SIG-M5 treated with dmso at 0.1 percent for 504 hours (cell line): ENCODE measurements at regions not wholly inside any gene's neighbourhood (a gene's known extent, or its start where the extent isn't known, plus 50 kb on each side); places are given as distances from the start of the nearest gene placed in this dataset.
"Not testable (repeated sequence)": the region's sequence is repeated elsewhere in the genome, so short reads cannot be mapped to it uniquely, and the experiment has no call there.

Experiments used
- DNase-seq: peaks from one replicate; lab custom pipeline; 2025; ENCODE audit not compliant: unreplicated experiment; lab: John Stamatoyannopoulos, UW

DNA sequence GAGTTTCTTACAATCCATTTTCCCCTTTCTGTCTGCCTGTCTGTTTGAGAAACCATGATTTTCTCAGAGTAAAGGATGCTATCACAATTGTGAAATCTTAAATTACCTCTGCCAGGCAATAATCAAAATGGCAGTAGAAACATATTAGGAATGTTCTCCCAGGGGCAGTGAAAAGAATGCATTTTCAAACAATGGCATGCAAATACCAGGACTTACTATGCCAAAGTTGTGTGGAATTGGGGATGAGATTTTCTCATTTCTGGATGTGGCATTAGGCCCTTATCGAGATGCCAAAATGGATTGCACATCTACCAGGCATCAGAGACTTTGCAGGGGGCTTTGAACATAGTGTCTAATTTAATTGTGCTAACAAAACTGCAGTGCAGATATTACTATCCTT is 821.4 kb downstream of the RNF144A start:
- no peak for DNase-seq

DNA sequence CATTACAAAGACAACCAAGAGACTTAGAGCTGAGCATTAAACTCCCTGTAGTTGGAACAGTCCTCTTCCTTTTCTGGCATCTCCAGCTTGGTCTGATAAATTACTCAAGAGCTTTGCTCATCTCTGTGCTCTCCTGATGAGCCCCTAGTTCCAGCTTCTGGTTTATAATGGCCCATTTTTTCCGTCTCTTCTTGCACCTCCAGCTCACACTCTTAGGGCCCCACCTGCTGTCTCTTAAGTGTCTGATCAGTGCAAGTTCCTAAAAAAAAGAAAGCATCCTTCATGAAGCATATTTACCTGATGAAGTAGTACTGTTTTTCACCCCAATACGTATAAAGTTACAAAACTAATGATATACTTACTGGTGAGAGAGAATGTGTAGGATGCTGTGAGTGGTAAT is 822.9 kb downstream of the RNF144A start:
- no peak for DNase-seq

DNA sequence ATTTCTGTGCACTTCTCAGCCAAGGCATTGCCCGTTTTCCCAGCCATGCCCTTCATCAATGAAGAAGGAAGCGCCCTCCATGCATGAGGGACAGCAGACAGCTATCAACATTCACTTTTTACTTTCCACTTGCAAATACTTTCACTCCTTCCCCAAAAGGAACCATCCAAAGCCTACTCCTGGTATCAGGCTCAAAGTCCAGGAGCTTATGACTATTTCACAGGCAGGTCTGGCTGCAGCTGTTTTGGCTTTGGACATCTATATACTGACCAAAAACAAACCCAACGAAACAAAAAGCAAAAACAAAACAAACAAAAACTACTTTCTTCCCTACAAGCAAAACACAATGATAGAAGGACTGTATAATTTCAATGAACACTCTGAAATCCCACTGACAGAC is 825.1 kb downstream of the RNF144A start:
- DNase-seq: no peak

DNA sequence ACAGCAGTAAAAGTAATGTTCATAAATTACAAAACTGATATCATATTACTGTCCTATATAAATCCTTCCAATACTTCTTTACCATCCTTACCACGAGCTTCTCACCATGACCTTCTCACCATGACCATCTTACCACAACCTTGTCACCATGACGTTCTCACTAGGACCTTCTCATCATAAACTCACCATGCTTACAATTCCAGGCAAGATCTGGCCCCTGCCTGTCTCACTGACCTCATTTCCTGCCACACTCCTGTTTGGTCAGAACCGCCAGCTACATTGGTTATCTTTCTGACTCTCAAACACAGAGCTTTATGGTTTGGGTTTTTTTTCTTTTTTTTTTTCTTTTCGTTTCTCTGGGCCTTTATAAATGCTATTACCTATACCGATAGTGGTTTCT is 827.6 kb downstream of the RNF144A start:
- no peak for DNase-seq

DNA sequence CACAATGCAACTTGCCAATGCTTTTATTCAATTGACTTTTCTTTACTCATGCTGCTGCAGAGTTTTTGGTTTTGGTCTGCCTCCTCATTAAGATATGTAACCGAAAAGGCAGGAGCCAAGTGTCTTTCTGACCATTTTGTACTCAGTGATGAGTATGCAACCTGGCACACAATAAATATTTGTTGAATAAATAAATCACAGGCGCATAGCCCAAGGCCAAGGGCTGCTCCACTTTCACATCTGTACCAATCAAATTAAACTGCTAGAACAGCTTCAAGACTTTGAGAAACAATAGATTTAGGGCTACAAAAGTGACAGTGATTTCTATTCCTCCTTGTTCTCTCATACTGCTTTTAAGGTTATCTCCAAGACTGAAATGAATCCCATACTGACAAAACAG is 828.2 kb downstream of the RNF144A start:
- DNase-seq: no peak

DNA sequence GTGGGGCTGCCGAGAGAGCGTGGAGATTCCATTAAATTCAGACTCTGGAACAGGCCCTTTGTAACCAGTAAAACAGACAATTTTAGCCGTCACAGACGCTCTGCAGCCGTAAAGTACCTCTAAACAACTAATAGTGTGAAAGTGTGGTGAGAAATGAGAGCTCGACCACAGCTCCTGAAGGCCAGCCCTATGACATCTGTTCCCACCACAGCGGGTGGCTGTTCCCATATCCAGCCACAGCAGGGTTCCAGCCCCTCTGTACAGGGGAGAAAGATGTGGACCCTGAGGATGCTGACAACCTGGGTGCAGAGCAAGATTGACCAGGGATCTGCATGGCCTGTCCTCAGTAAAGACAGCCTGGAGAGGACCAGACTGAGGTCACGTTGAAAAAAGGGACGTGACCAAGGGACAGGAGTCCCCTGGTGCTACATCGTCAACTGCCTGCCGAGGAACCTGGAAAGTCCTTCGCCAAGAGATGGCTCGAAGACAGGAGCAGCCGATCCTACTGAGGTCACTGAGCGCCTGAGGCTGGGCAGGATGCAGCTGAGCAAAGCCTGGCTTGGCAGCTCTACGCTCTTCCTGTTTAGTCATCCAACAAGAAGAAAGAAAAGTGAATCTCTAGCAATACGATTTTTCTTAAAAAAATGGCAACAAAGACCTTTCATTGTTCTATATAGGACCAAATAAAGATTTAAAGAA is 831.7 kb downstream of the RNF144A start:
- no peak for DNase-seq

DNA sequence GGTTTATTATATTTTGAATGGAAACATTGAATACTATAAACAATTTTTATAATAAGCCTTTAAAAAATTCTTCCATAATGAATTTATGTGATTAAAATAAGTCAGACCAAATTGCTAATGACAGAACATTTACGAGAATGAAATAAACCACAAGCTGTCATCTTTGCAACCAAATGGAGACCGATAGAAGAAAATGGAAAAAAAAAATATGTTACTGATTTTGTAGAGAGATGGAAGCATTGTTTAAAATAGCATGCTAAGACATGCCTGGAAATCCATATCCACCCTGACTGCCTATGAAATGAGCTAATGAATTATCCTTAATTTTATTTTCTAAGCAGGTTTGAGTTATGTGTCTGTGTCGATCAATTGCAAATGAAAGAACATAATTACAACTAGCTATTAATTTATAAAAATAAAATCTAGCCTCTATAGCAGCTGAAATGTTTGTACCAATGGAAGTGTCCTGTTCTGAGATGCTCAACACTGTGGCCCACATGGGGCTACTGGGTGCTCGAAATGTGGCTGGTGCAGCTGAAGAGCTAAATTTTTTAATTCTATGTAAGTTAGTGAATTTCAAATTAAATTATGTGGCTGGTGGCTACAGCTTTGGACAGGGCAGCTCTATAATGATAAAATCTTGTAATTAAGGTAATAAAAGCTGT is 832.8 kb downstream of the RNF144A start:
- no peak for DNase-seq

DNA sequence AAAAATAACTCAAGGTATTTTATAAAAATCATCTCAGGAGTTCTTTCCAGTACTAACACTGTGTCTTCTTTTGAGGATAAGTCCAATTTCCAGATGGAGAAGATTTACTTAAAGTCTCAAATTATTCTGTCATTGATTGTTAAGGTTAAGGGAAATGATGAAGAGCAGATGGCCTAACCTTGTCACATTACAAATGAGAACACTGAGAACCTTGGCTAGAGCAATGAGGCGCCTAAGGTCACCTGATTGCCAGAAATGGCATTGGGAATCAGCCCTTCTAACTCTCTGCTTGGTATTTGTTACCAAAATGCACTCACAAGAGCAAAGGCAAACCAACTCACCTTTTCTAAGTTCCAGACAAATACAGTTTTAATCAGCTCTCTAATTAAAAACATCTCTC is 835.1 kb downstream of the RNF144A start:
- no peak for DNase-seq

DNA sequence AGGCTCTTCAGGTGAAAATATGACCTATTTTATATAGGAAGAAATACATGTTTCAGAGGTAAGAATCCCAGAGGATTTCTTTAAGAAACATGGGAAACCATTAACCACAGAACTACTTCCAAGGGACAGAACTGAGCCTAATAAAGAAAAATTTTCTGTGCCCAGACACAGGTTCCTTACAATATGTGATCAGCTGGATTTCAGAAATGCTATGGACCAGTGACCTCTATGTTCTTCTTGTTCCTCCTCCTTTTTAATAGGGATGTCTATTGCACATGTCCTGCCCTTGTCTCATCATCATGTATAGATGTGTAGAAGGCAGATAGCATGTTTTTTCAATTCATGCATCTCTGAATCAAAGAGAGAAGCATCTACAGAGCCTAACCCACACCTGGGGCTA is 836.6 kb downstream of the RNF144A start:
- no peak for DNase-seq

DNA sequence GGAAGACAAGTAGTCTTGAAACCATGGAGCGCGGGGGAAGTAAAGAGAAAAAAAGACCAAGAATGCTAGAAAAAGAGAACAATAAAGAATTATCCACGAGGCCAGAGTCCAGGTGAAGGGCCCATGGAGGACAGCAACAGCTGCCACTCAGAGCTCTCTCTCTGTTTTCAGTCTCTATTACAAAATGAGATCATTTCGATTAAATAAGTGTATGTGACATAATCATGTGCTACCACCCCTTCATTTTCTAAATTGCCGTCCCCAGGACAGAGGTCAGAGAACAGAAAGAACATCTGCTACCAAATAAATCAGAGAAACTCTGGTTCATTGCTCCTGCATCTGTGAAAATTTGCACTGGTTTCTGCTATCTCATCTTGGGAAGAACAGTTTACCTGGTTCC is 838.7 kb downstream of the RNF144A start:
- no peak for DNase-seq

DNA sequence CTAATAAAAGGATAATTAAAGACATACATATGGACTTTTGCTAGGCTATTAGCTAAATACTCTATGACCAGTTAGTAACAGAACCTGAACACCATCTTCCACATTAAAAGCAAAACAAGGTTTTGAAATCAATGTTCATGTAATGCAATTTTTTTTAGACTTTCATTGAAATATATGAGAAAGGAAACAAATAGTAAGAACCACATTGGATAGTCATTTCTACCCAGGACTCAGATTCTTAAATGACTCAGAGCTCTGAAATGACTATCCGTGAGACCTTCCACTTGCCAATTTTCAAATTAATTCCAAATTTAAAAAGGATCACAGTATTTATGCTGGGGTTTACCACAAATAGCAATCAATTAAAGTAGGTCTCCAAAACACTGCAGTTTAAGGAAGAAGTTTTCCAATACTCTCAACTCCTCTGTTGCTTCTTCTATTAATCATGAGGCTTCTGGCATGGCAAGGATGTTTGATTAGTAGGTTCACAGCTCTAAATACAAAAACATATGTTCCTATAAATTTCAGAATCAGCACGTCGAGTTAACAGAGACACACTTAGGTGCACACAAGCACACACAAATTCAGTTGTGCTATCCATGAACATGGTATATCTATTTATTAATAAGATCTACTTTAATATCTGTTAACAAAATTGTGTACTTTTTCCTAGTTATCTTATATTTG is 841.0 kb downstream of the RNF144A start:
- DNase-seq: no peak

DNA sequence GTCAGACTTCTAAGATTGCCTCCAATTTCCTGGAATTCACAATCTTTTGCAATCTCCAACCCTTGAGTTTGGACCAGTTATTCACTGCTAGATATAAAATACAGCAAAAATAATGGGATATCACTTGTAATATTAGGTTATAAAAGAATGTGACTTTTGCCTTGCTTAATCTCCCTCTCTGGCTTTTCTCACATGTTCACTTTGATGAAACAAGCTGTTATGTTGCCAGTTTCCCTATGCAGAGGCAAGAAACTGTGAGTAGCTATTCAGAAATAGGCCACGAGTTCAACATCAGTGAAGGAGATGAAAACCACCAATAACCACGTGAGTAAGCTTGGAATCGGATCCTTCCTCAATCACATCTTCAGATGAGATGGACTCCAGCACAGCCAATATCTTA is 842.7 kb downstream of the RNF144A start:
- no peak for DNase-seq

DNA sequence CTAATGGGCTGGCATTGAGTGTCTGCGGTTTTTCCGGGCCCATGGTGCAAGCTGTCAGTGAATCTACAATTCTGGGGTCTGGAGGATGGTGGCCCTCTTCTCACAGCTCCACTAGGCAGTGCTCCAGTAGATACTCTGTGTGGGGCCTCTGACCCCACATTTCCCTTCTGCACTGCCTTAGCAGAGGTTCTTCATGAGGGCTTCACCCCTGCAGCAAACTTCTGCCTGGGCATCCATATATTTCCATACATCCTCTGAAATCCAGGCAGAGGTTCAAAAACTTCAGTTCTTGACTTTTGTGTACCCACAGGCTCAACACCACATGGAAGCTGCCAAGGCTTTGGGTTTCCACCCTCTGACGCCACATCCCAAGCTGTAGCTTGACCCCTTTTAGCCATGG is 846.2 kb downstream of the RNF144A start:
- DNase-seq: not testable (repeated sequence)

DNA sequence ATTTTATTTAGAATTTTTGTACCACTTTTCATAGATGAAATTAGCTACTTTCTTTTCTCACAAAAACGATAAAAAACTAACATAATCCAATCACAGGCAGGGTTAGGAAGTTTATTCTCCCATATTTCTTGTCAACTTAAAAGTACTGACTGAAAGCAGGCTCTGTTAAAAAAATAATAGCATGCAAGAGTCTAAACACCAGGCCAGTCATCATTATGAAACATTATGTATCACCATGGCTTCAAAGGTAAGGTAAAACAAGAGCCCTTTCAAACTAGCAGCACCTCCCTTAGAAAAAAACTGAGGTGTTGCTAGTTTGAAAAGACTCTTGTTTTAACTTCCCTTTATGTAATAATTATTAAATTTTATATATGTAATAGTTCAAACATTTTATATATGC is 848.0 kb downstream of the RNF144A start:
- DNase-seq: no peak

DNA sequence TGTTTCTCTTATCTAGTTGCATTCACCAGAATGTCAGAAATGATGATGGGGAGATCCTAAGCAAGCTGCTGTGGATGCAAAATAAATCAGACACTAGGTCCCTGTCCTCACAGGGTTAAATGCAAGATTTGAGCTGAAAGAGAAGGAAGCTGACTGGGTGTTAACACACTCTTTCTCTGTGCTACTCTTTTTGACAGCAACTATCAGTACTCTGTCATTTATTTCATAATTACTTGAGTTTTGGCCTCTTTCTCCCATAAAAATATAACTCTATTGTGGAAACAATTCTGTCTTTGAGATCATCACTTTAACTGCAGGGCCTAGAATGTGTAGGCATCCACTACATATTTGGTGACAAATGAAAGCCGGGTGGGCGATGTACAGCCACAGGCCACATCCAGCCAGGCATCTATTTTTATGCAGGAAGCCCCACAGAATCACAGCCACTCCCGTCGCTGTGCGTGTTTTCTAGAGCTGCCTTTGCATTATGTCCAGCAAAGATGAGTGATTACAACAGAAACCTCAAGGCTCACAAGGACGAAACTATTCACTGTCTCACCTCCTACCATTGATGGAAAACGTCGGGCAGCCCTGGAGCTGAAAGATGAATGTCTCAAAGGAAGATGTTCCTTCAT is 849.0 kb downstream of the RNF144A start:
- no peak for DNase-seq

DNA sequence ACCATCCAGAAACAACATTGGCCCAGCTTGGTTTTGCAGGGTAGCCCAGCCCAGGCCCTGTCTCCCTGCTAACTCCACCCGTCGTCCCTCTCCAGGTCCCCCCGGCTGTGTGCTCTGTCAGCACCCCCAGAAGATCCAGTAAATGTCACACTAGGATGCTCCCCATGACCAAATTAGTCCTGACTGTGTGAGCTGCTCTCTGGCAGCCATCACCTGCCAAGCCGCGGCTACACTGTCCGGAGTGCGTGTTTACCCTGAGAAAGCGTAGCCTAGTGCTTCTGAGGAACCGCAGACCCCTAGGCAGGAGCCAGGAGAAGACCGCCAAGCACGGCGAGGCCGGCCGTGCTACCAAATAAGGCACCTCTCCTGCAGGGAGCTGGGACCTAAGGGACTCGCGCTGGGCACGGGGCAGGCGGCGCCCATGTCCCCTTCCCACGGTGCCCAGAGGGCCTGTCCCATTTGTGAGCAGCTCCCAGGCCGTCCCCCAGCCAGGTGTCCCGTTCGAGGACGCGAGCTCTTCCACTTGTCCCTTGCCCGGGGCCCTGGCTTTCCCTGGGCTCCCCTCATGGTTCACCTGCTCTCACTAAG is 849.9 kb downstream of the RNF144A start:
- DNase-seq: no peak

DNA sequence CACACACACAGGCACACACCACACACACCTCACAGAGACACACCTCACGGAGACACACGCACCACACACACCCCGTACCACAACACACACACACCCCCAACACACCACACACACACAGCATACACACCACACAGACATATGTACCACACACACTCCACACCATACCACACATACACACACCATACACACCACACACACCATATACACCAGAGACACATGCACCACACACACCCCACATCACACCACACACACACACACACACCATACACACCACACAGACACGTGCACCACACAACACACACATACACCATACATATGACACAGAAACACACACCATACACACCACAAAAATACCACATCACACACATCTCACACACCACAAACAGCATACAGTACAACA is 850.7 kb downstream of the RNF144A start:
- no peak for DNase-seq

DNA sequence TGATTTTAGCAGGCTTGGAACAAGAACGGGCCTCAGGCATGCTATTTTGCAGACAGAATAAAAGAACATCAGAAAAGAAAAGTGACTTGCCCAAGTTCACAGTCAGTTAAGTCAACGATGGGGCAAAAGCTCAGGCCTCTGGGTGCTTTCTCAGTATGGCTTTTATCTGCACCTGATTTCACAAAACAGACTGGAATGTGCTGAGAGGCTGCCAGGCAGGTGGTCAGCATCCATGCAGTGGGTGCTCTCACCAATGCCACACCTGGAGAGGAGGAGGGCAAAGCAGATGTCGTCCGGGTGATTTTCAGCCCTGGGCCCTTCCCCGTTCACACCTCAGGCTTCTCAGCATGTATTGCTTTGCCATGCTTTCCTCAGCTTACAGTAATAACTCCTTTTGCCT is 854.6 kb downstream of the RNF144A start:
- DNase-seq: no peak

DNA sequence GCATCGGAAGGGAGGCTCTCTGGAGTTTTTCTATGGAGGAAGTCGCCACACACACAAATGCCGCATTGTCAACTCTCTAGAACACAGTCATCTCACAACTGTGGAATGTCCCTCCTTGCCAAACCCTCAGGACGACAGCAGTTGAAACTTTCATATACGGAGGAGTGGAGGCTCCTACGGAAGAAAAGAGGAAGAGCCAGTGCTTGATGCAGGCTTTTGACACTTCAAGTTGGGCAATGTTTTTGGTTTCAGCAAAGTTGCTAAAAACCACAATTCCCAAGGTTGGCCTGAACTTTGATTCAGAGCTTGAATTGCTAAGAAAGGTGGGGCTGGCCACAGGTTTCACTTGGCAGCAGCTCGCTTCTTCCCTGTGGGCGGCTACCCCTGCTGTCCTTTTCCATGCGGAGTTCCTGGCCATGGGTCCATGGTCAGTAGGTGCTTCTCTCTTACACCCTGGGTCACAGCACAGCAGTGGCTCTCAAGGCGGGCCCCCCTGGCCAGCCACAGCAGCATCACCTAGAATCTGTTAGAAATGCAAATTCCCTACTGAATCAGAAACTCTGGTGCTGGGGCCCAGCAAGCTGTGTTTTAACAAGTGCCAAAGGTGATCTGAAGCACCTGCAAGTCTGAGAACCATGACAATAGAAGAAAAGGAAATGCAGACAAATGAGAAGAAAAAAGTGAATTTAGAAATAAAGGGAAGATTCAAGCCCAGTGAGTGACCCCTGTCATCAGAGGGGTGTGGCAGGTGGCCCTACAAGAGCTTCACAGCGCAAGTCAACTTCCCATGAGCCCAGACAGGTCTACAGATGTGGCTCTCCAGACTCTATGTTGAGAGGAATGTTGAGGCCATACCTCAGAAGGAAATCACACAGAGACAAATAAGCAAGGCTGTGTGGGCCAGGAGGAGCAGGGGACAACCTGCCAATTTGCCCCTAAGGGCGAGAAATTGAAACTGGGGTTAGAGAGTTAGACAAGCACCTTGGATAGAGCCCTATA is 856.4 kb downstream of the RNF144A start:
- peak; percentile 71 for DNase-seq

DNA sequence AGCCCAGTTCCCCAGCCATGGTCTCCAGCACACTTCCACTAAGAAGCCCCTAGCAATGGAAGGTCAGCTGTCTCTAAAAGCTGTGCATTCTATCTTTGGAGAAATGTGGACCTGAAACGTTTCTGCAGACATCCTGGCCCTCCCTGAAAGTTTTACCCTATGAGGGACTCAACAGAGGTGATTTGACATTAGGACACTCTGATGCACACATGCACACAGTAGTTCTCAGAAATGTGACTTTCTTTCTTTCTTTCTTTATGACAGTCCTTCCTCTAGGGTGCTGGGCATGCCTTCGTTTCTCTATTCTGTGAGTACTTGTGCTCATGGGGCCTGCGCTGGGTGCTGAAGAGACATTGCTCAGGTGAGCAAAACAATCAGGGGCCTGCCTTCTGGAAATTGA is 857.3 kb downstream of the RNF144A start:
- DNase-seq: no peak
